GM23248 (cell line): ENCODE measurements at regions not wholly inside any gene's neighbourhood (a gene's known extent, or its start where the extent isn't known, plus 50 kb on each side); places are given as distances from the start of the nearest gene placed in this dataset.

Experiments
- EZH2 ChIP-seq: fragments of 200-600 bp; sonication (generic); IDR thresholded peaks from 2 replicates; pipeline ENCODE4 v1.6.1; 2018; ENCODE audit warnings: antibody characterized with exemption, mild to moderate bottlenecking; ENCODE audit not compliant: insufficient read depth, poor library complexity, severe bottlenecking
- EZH2phosphoT487 ChIP-seq: fragments of 200-600 bp; sonication (generic); IDR thresholded peaks from 2 replicates; pipeline ENCODE4 v1.6.1; 2018; ENCODE audit warnings: antibody characterized with exemption, moderate library complexity, mild to moderate bottlenecking, low read depth; ENCODE audit not compliant: insufficient read depth

GRCh38 chr14:48788771-48789170 is 797.4 kb downstream of the RPS29 start:
- TF ChIP-seq EZH2 (no peak), EZH2phosphoT487 (no peak)
